ENCODE measurements at regions not wholly inside any gene's neighbourhood (a gene's known extent, or its start where the extent isn't known, plus 50 kb on each side); places are given as distances from the start of the nearest gene placed in this dataset.

DNA sequence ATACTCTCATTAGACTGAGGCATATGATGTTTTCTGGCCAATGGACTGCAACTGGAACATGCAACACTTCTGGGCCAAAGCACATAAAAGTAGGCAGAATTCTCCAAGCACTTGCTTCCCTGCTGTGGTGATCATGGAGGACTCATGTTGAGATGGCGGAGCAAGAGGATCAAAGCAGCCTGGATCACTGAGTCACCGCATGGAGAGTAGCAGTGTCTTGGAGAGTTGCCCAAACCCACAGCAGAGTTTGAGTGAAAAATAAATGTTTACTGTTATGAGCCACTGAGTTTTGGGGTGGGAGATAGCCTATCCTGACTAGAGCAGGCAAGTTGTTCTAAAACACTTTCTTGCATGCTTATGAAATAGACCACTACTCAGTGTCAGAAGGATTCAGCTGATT, 359.5 kb downstream of the ZNF521 start:
- TF ChIP-seq, protein P1, sequence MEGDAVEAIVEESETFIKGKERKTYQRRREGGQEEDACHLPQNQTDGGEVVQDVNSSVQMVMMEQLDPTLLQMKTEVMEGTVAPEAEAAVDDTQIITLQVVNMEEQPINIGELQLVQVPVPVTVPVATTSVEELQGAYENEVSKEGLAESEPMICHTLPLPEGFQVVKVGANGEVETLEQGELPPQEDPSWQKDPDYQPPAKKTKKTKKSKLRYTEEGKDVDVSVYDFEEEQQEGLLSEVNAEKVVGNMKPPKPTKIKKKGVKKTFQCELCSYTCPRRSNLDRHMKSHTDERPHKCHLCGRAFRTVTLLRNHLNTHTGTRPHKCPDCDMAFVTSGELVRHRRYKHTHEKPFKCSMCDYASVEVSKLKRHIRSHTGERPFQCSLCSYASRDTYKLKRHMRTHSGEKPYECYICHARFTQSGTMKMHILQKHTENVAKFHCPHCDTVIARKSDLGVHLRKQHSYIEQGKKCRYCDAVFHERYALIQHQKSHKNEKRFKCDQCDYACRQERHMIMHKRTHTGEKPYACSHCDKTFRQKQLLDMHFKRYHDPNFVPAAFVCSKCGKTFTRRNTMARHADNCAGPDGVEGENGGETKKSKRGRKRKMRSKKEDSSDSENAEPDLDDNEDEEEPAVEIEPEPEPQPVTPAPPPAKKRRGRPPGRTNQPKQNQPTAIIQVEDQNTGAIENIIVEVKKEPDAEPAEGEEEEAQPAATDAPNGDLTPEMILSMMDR (IDR thresholded peaks at IDR 0.05; ENCODE audit: insufficient read depth, low read length, poor library complexity, severe bottlenecking), result no peak
- TF ChIP-seq EZH2phosphoT487 (conservative IDR thresholded peaks at IDR 0.05; ENCODE audit: low read length), result no peak
